ENCODE measurements at regions not wholly inside any gene's neighbourhood (a gene's known extent, or its start where the extent isn't known, plus 50 kb on each side); places are given as distances from the start of the nearest gene placed in this dataset.

- TF ChIP-seq POLR2AphosphoS5 (IDR thresholded peaks at IDR 0.05; ENCODE audit: insufficient read depth, low read depth, low read length) (no peak), MAX (IDR thresholded peaks at IDR 0.05; ENCODE audit: insufficient read depth, insufficient read length) (no peak), CTCF (IDR thresholded peaks at IDR 0.05; ENCODE audit: extremely low read depth in 1 of 2, insufficient read depth in 1 of 2, low read depth in 1 of 2, low read length in 2 of 2) (no peak)
- dilution Hi-C loops (cut with MboI; ENCODE audit: extremely low pct_ligation_motif_present, low sequenced_read_pairs) = no loop called here
- H3K36me3 ChIP-seq (ENCODE audit: control insufficient read depth in 2 of 2, extremely low read depth in 1 of 2, insufficient read depth in 2 of 2, low read length in 2 of 2) = no peaks in the 10 kb centered on the region
- intact Hi-C loops (cut with micrococcal nuclease) = no loop called here
- no peaks in the 10 kb centered on the region for H3K27me3 ChIP-seq (ENCODE audit: control insufficient read depth in 2 of 2, insufficient read depth in 2 of 2, low read length in 2 of 2)
- H3K9ac ChIP-seq (replicated peaks; ENCODE audit: extremely low read depth, insufficient read depth, low read length) = no peak overlapping the region
- H3K4me3 ChIP-seq (replicated peaks in 1 of 3; ENCODE audit: insufficient read depth in 1 of 3, low read depth in 1 of 3, low read length in 3 of 3) = no peak overlapping the region
- H3K4me1 ChIP-seq (ENCODE audit: control insufficient read depth, extremely low read depth, insufficient read depth, low read length) = no peaks in the 10 kb centered on the region
- POLR2A ChIA-PET = no interaction called here
- CTCF ChIA-PET = no interaction called here
- no peaks in the 10 kb centered on the region for H3K79me2 ChIP-seq (ENCODE audit: control insufficient read depth, insufficient read depth, low read length)
- no peaks in the 10 kb centered on the region for H4K20me1 ChIP-seq (replicated peaks; ENCODE audit: control insufficient read depth, extremely low read depth, insufficient read depth, low read length)
- no peak overlapping the region for H2AFZ ChIP-seq (ENCODE audit: low read depth, low read length)
- FAIRE-seq (no peak), DNase-seq (ENCODE audit: low read depth, low spot score) (no peak)
- H3K9me1 ChIP-seq (replicated peaks; ENCODE audit: control insufficient read depth, extremely low read depth, insufficient read depth, low read length) = no peaks in the 10 kb centered on the region
- no TSS peak for BruUV-seq (replicated peaks)
- no peak overlapping the region for H3K27ac ChIP-seq (ENCODE audit: insufficient read depth, low read depth, low read length)
- no peaks in the 10 kb centered on the region for H3K9me3 ChIP-seq (replicated peaks; ENCODE audit: control insufficient read depth, insufficient read depth, low read length)
- H3K4me2 ChIP-seq (ENCODE audit: insufficient read depth, low read length) = no peak overlapping the region
Observed at GRCh38 chr5:180435594-180435993, 58.6 kb upstream of the CNOT6 start.

GRCh38 chr5:180436275-180436674 is 57.9 kb upstream of the CNOT6 start:
- Histone ChIP-seq H3K4me3 (replicated peaks in 1 of 3; ENCODE audit: insufficient read depth in 1 of 3, low read depth in 1 of 3, low read length in 3 of 3) (no peak overlapping the region), H2AFZ (ENCODE audit: low read depth, low read length) (no peak overlapping the region), H3K36me3 (ENCODE audit: control insufficient read depth in 2 of 2, extremely low read depth in 1 of 2, insufficient read depth in 2 of 2, low read length in 2 of 2) (no peaks in the 10 kb centered on the region), H3K27ac (ENCODE audit: insufficient read depth, low read depth, low read length) (no peak overlapping the region), H3K9ac (replicated peaks; ENCODE audit: extremely low read depth, insufficient read depth, low read length) (no peak overlapping the region), H3K9me3 (replicated peaks; ENCODE audit: control insufficient read depth, insufficient read depth, low read length) (no peaks in the 10 kb centered on the region), H3K27me3 (ENCODE audit: control insufficient read depth in 2 of 2, insufficient read depth in 2 of 2, low read length in 2 of 2) (no peaks in the 10 kb centered on the region), H3K4me2 (ENCODE audit: insufficient read depth, low read length) (no peak overlapping the region), H3K4me1 (ENCODE audit: control insufficient read depth, extremely low read depth, insufficient read depth, low read length) (no peaks in the 10 kb centered on the region), H4K20me1 (replicated peaks; ENCODE audit: control insufficient read depth, extremely low read depth, insufficient read depth, low read length) (no peaks in the 10 kb centered on the region), H3K9me1 (replicated peaks; ENCODE audit: control insufficient read depth, extremely low read depth, insufficient read depth, low read length) (no peaks in the 10 kb centered on the region), H3K79me2 (ENCODE audit: control insufficient read depth, insufficient read depth, low read length) (no peaks in the 10 kb centered on the region)
- intact Hi-C loops (cut with micrococcal nuclease) (no loop called here), dilution Hi-C loops (cut with MboI; ENCODE audit: extremely low pct_ligation_motif_present, low sequenced_read_pairs) (no loop called here)
- ChIA-PET POLR2A (no interaction called here), CTCF (no interaction called here)
- no peak for TF ChIP-seq CTCF (IDR thresholded peaks at IDR 0.05; ENCODE audit: extremely low read depth in 1 of 2, insufficient read depth in 1 of 2, low read depth in 1 of 2, low read length in 2 of 2)
- TF ChIP-seq FOS (IDR thresholded peaks at IDR 0.05; ENCODE audit: borderline replicate concordance, insufficient read depth, low read length) = no peak
- TF ChIP-seq POLR2AphosphoS5 (IDR thresholded peaks at IDR 0.05; ENCODE audit: insufficient read depth, low read depth, low read length) = no peak
- no peak for TF ChIP-seq MAX (IDR thresholded peaks at IDR 0.05; ENCODE audit: insufficient read depth, insufficient read length)
- TF ChIP-seq EZH2 (IDR thresholded peaks at IDR 0.05; ENCODE audit: borderline replicate concordance, low read depth, low read length, severe bottlenecking) = no peak
- TF ChIP-seq GATA2 (IDR thresholded peaks at IDR 0.05; ENCODE audit: insufficient read depth, insufficient read length, low read depth, low read length) = no peak
- no peak for TF ChIP-seq POLR2A (IDR thresholded peaks at IDR 0.05; ENCODE audit: low read depth, low read length)
- no peak for TF ChIP-seq JUN (IDR thresholded peaks at IDR 0.05; ENCODE audit: borderline replicate concordance, insufficient read depth, insufficient read length, low read depth)
- no peak for TF ChIP-seq MYC (IDR thresholded peaks at IDR 0.05; ENCODE audit: low read depth, low read length)
- FAIRE-seq = no peak
- DNase-seq (ENCODE audit: low read depth, low spot score) = no peak
- BruUV-seq (replicated peaks) = no TSS peak
